CD4-positive, alpha-beta T cell (primary cell): ENCODE measurements at regions not wholly inside any gene's neighbourhood (a gene's known extent, or its start where the extent isn't known, plus 50 kb on each side); places are given as distances from the start of the nearest gene placed in this dataset.
"Not testable (repeated sequence)": the region's sequence is repeated elsewhere in the genome, so short reads cannot be mapped to it uniquely, and the experiment has no call there.

Source experiments
- ATAC-seq: fragments of 200-7000 bp; cut with Tn5 transposase; one replicate; pipeline ENCODE4 v1.10.0; 2022; ENCODE audit warnings: mild to moderate bottlenecking; ENCODE audit not compliant: poor library complexity
- CTCF ChIA-PET: fragments of 350-600 bp; sonication (Branson Sonifier 250); formaldehyde crosslinking; loops from one replicate; lab custom pipeline; 2021; ENCODE audit warnings: antibody characterized with exemption, inconsistent platforms; lab: Charles Lee
- POLR2A ChIA-PET: fragments of 350-600 bp; sonication (Branson Sonifier 250); formaldehyde crosslinking; loops from one replicate; lab custom pipeline; 2021; ENCODE audit warnings: antibody characterized with exemption, inconsistent platforms; lab: Charles Lee
- DNase-seq, 14 experiments: peaks; one replicate each; pipeline ENCODE4 v3.0.0-alpha.2; 2013 to 2020; ENCODE audit warnings: mixed read lengths in 2 of 14
- H3K27ac ChIP-seq, 2 donors: one replicate each; pipeline versions ENCODE4 v1.5.1 to v1.7.0; 2013; ENCODE audit warnings: low read length in 2 of 2, low read depth in 1 of 2, mild to moderate bottlenecking in 1 of 2
- H3K27me3 ChIP-seq, 2 experiments: 1 replicate in 1 of 2; 2 replicates in 1 of 2; pipeline versions ENCODE4 v1.6.1 to v1.7.0; 2013; ENCODE audit warnings: low read length in 2 of 2, control low read depth in 1 of 2, mild to moderate bottlenecking in 1 of 2, moderate library complexity in 1 of 2; ENCODE audit not compliant: insufficient read depth in 2 of 2, control insufficient read depth in 1 of 2
- H3K36me3 ChIP-seq: one replicate; pipeline ENCODE4 v1.6.1; 2013; ENCODE audit warnings: low read length, control low read depth; ENCODE audit not compliant: insufficient read depth
- H3K4me1 ChIP-seq: one replicate; pipeline ENCODE4 v1.6.1; 2013; ENCODE audit warnings: low read length, control low read depth; ENCODE audit not compliant: insufficient read depth
- H3K4me3 ChIP-seq: one replicate; pipeline ENCODE4 v1.5.1; 2013; ENCODE audit warnings: mild to moderate bottlenecking, low read length, moderate library complexity
- H3K9me3 ChIP-seq, 2 experiments: 1 replicate in 1 of 2; 2 replicates in 1 of 2; pipeline versions ENCODE4 v1.6.1 to v1.7.0; 2013; ENCODE audit warnings: low read length in 2 of 2, mild to moderate bottlenecking in 2 of 2, control low read depth in 1 of 2, moderate library complexity in 1 of 2; ENCODE audit not compliant: control insufficient read depth in 1 of 2, insufficient read depth in 1 of 2
- H3K27ac Mint-ChIP-seq: one replicate; pipeline ENCODE4 v1.8.0; 2020; ENCODE audit warnings: mixed read lengths
- H3K27me3 Mint-ChIP-seq: one replicate; pipeline ENCODE4 v1.8.0; 2021; ENCODE audit warnings: mixed read lengths
- H3K36me3 Mint-ChIP-seq: one replicate; pipeline ENCODE4 v1.8.0; 2021; ENCODE audit warnings: low read depth, mixed read lengths
- H3K4me1 Mint-ChIP-seq: one replicate; pipeline ENCODE4 v1.8.0; 2021; ENCODE audit warnings: low read depth, mixed read lengths
- H3K4me3 Mint-ChIP-seq: one replicate; pipeline ENCODE4 v1.8.0; 2020; ENCODE audit warnings: mild to moderate bottlenecking, mixed read lengths
- H3K9me3 Mint-ChIP-seq: one replicate; pipeline ENCODE4 v1.8.0; 2020; ENCODE audit warnings: mixed read lengths
- intact Hi-C, 2 experiments: fragments of 100-400 bp; cut with DNase I in 1 of 2; cut with micrococcal nuclease in 1 of 2; formaldehyde crosslinking; loops; one replicate each; pipeline versions ENCODE4 v1.15.1 to v1.9.0; 2023 to 2025; cut with DNase I, micrococcal nuclease
- TF ChIP-seq, protein P1 (sequence below): fragments of 200-600 bp; IDR thresholded peaks from one replicate; pipeline ENCODE4 v1.8.0; 2022; ENCODE audit warnings: antibody characterized with exemption, mild to moderate bottlenecking

DNA sequence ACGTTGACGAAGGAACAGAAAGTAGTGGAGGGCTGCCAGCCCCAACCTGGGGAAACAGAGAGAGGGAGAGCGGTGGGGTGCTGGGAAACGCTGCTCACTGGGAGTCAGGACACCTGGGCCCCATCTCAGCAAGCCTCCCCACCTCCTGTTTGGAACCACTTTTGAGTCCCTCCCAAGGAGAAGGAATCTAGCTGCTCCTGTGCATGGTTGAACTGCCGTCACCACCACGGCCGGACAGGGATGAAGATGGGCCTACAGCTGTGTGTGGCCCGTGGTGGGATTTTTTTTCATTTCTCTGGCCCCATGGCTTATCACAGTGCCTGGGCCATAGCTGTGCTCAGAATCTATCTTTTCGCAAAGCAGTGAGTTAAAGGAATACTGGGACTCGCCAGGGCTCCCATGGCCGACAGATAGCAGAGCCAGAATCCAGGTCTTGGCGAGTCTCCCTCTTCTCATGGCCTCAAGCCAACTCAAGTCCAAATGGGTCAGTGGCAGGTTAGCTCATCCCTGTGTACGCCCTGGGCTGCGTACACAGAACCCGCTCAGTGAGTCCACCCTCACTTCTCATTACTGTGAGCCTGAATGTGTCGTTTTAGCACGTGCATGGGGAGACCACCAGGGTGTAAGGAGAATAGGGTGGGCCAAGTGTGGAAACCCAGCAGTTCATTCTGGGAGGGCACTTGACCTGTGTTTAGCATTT, 271.2 kb downstream of the FAM43A start:
- CTCF ChIA-PET = no interaction called here
- no peaks in the 10 kb centered on the region for H3K27me3 Mint-ChIP-seq

DNA sequence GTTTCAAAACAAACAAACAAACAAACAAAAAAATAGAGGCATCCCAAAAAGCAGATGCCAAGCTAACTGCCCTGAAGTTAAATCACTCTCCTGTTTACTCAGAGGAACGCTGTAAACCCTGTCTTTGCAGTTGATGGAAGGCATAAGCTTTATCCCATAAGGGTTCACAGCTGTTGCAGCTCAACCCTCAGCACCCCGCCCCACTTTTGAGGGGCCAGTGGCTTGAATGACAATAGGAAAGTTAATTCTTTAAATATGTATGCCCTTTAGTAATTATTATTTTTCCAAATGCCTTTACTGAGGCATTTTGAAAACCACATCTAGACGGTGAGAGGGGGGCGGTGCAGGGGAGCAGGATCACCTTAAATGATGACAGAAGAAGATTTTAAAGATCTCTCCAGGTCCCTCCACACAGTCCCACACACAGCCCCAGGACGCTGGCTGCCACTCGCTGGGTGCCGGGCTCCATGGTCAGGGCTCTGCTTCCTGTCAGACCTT, 272.1 kb downstream of the FAM43A start:
- intact Hi-C loops = no loop called here
- ChIA-PET CTCF (no interaction called here), POLR2A (interaction anchor here (0.6 kb wide), 1 partner anchor 84 kb away, joined by 3 read pairs; no protein-coding TSS in a partner anchor)
- Histone ChIP-seq H3K36me3 (no peaks in the 10 kb centered on the region), H3K4me1 (no peaks in the 10 kb centered on the region), H3K9me3 (no peaks in the 10 kb centered on the region), H3K4me3 (no peak overlapping the region), H3K27ac (no peak overlapping the region), H3K27me3 (no peaks in the 10 kb centered on the region)
- Mint-ChIP-seq H3K9me3 (no peaks in the 10 kb centered on the region), H3K27ac (no peak overlapping the region), H3K36me3 (no peaks in the 10 kb centered on the region), H3K27me3 (no peaks in the 10 kb centered on the region), H3K4me1 (no peaks in the 10 kb centered on the region), H3K4me3 (no peak overlapping the region)
- DNase-seq (no peak), ATAC-seq (no peak)
- TF ChIP-seq, protein P1, sequence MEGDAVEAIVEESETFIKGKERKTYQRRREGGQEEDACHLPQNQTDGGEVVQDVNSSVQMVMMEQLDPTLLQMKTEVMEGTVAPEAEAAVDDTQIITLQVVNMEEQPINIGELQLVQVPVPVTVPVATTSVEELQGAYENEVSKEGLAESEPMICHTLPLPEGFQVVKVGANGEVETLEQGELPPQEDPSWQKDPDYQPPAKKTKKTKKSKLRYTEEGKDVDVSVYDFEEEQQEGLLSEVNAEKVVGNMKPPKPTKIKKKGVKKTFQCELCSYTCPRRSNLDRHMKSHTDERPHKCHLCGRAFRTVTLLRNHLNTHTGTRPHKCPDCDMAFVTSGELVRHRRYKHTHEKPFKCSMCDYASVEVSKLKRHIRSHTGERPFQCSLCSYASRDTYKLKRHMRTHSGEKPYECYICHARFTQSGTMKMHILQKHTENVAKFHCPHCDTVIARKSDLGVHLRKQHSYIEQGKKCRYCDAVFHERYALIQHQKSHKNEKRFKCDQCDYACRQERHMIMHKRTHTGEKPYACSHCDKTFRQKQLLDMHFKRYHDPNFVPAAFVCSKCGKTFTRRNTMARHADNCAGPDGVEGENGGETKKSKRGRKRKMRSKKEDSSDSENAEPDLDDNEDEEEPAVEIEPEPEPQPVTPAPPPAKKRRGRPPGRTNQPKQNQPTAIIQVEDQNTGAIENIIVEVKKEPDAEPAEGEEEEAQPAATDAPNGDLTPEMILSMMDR = no peak

More for the DNA sequence above, 271.2 kb downstream of the FAM43A start:
- Histone ChIP-seq H3K9me3 (no peaks in the 10 kb centered on the region), H3K36me3 (no peaks in the 10 kb centered on the region), H3K27me3 (no peaks in the 10 kb centered on the region), H3K4me1 (no peaks in the 10 kb centered on the region), H3K27ac (no peak overlapping the region), H3K4me3 (no peak overlapping the region)
- no peaks in the 10 kb centered on the region for H3K4me1 Mint-ChIP-seq
- no peaks in the 10 kb centered on the region for H3K36me3 Mint-ChIP-seq
- intact Hi-C loops = no loop called here
- H3K4me3 Mint-ChIP-seq = no peak overlapping the region
- DNase-seq (no peak), ATAC-seq (no peak)
- H3K27ac Mint-ChIP-seq = no peak overlapping the region
- TF ChIP-seq, protein P1 = no peak
- no peaks in the 10 kb centered on the region for H3K9me3 Mint-ChIP-seq
- POLR2A ChIA-PET = no interaction called here

DNA sequence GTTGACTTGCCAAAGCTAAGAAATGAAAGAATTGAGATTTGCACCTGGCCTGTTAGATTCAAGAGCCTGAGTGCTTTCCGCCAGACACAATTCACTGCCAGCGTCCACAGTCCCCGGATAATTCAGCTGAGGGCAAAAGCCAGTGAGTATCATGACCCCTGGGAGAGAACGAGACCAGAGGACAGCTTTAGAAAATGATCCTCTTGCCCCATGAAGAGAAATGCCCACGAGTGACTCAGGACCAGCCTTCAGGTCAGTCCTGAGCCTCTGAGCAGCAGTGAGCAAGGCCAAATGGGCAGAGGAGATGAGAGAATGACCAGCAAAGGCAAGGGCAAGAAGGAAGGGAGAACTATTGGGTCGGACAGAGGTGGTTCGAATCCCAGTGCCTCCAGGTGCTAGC, 273.5 kb downstream of the FAM43A start:
- Mint-ChIP-seq H3K27me3 (no peaks in the 10 kb centered on the region), H3K36me3 (no peaks in the 10 kb centered on the region), H3K9me3 (no peaks in the 10 kb centered on the region), H3K27ac (no peak overlapping the region), H3K4me3 (no peak overlapping the region), H3K4me1 (no peaks in the 10 kb centered on the region)
- TF ChIP-seq, protein P1 = no peak
- Histone ChIP-seq H3K36me3 (no peaks in the 10 kb centered on the region), H3K27ac (no peak overlapping the region), H3K9me3 (no peaks in the 10 kb centered on the region), H3K4me1 (no peaks in the 10 kb centered on the region), H3K4me3 (no peak overlapping the region), H3K27me3 (no peaks in the 10 kb centered on the region)
- ChIA-PET POLR2A (no interaction called here), CTCF (no interaction called here)
- ATAC-seq (no peak), DNase-seq (no peak)
- intact Hi-C loops = no loop called here

DNA sequence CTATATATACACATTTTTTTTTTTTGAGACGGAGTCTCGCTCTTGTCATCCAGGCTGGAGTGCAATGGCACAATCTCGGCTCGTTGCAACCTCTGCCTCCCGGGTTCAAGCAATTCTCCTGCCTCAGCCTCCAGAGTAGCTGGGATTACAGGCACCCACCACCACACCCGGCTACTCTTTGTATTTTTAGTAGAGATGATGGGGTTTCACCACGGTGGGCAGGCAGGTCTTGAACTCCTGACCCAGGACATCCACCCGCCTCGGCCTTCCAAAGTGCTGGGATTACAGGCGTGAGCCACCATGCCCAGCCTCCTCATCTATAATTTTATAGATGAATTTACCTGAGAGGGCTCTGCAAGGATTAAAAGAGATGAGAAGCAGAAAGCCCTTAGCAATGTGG, 274.0 kb downstream of the FAM43A start:
- H3K4me3 Mint-ChIP-seq, CTCF ChIA-PET, H3K36me3 Mint-ChIP-seq, H3K27ac Mint-ChIP-seq, intact Hi-C loops, H3K36me3 ChIP-seq, H3K4me1 ChIP-seq, H3K27me3 ChIP-seq, ATAC-seq, H3K9me3 ChIP-seq, POLR2A ChIA-PET, H3K9me3 Mint-ChIP-seq, DNase-seq, H3K4me1 Mint-ChIP-seq, H3K27me3 Mint-ChIP-seq, H3K4me3 ChIP-seq, H3K27ac ChIP-seq: not testable (repeated sequence)
